Activated CD8-positive, alpha-beta memory T cell treated with anti-CD3 and anti-CD28 coated beads for 36 hours (primary cell): ENCODE measurements at regions not wholly inside any gene's neighbourhood (a gene's known extent, or its start where the extent isn't known, plus 50 kb on each side); places are given as distances from the start of the nearest gene placed in this dataset.
"Not testable (repeated sequence)": the region's sequence is repeated elsewhere in the genome, so short reads cannot be mapped to it uniquely, and the experiment has no call there.

Source experiments
- CTCF ChIA-PET: fragments of 350-600 bp; sonication (Branson Sonifier 250); formaldehyde crosslinking; loops from one replicate; lab custom pipeline; 2021; ENCODE audit warnings: antibody characterized with exemption; lab: Charles Lee
- POLR2A ChIA-PET: fragments of 350-600 bp; sonication (Branson Sonifier 250); formaldehyde crosslinking; loops from one replicate; lab custom pipeline; 2021; ENCODE audit warnings: antibody characterized with exemption; lab: Charles Lee

DNA sequence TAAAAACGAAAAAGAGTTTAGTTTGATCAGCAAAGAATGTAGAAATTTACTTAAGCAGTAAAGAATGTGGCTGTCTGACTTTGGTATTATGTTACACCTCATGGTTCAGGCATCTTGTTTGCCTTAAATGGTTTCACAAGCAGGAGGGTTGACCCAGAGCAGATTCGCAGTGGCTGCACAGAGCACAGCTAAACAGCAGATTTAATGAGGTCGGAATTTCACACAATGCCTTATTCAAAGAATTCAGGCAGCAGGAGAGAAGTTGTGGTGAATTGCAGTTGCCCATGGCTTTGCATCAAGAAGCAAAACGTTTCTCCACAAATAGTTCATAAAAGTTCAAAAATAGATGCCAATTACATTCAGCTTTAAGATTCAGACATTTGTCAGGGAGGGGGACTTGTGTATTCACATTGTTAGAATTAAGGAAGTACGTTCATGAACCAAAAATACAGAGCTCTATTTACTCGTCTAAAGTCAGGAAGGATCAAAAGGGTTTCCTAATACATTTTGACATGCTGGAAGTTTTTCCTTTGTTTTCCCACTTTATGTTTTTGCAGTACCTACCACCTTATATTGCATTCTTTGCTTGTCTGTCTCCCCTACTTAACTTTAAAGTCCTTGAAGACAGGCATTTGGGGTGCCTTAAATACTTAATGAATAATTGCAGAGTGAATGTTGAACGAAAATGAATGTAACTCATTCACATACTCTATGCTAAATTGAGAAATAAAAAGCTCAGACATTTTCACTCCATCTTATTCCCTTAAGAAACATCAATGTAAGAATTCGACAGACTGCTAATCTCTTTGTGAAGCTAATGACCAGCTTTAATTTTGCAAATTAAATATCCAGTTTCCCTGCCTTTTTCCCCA, 1163.6 kb upstream of the CITED2 start:
- ChIA-PET CTCF (no interaction called here), POLR2A (no interaction called here)

DNA sequence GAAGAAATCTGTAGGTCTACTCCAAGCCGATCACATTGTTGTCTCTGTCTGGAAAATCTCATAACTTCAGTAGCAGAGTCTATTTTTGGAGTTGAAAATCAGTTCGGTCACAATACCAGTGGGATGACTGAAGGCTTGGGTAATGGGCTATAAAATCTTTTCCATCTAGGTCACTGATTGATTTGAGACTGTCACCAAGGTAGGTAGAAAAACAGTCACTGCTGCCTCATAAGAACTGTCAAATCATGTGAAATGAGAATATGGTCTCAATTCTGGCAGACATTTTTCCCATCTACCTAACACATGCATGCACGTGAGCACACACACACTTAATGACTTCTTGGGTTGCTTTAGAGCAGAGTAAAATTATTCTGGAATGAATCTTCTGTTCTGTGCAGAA, 1162.8 kb upstream of the CITED2 start:
- ChIA-PET CTCF (no interaction called here), POLR2A (no interaction called here)

DNA sequence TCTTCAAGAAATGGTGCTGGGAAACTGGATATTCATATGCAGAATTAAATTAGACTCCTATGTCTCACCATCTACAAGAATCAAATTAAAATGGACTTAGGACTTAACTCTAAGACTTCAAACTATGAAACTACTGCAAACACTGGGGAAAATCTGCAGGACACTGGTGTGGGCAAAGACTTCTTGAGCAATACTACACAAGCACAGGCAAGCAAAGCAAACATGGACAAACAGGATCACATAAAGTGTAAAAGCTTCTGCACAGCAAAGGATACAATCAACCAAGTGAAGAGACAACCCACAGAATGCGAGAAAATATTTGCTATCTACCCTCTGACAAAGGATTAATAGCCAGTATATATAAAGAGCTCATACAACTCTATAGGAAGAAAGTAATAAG, 1161.1 kb upstream of the CITED2 start:
- ChIA-PET CTCF (no interaction called here), POLR2A (no interaction called here)

DNA sequence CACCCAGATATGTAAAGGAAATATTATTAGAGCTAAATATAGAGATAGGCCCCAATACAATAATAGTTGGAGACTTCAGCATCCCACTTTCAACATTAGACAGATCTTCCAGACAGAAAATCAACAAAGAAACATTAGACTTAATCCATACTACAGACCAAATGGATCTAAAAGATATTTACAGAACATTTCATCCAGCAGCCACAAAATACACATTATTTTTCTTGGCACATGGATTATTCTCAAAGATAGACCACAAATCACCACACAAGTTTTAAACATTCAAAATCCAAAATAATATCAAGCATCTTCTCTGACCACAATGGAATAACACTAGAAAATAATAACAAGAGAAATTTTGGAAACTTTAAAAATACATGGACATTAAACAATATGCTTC, 1159.1 kb upstream of the CITED2 start:
- POLR2A ChIA-PET = no interaction called here
- CTCF ChIA-PET = no interaction called here

DNA sequence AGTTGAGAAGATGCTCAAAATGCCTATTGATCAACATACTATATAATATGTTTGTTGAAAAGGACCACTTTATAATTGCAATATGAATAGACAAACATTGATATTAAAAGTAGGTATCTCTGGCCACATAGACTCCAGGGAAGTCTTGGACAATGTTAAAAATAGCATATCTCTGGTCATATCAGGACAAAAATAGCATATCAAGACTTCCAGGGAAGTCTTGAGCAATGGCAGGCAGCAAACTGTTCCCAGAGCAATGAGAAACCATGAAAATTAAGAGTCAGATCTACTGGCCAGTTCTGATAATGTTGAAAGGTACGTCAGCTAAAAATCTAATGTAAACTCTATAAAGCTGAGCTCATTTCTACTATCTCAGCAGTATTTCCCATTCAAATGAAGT, 1130.3 kb upstream of the CITED2 start:
- ChIA-PET POLR2A (no interaction called here), CTCF (no interaction called here)

GRCh38 chr6:140500849-140501248, 1126.4 kb upstream of the CITED2 start:
- POLR2A ChIA-PET = no interaction called here
- CTCF ChIA-PET = no interaction called here

GRCh38 chr6:140499607-140500006, 1125.2 kb upstream of the CITED2 start:
- ChIA-PET POLR2A (no interaction called here), CTCF (no interaction called here)

GRCh38 chr6:140494321-140495108, 1120.1 kb upstream of the CITED2 start:
- ChIA-PET POLR2A (no interaction called here), CTCF (no interaction called here)

DNA sequence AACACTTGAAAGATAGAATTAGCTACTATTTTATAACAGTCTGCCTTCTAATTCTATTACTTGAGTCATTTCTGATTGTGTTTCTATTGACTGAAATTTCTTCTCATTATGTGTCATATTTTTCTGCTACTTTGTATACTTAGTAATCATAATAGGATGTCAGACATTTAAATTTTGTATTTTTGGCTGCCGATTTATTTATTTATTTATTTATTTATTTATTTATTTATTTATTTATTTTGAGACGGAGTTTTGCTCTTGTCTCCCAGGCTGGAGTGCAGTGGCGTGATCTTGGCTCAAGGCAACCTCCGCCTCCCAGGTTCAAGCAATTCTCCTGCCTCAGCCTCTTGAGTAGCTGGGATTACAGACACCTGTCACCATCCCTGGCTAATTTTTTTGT, 1119.0 kb upstream of the CITED2 start:
- CTCF ChIA-PET, POLR2A ChIA-PET: not testable (repeated sequence)

GRCh38 chr6:140490081-140490480, 1115.6 kb upstream of the CITED2 start:
- CTCF ChIA-PET = no interaction called here
- POLR2A ChIA-PET = no interaction called here

GRCh38 chr6:140487586-140487985, 1113.1 kb upstream of the CITED2 start:
- POLR2A ChIA-PET = no interaction called here
- CTCF ChIA-PET = no interaction called here

GRCh38 chr6:140486450-140487361, 1112.3 kb upstream of the CITED2 start:
- ChIA-PET POLR2A (no interaction called here), CTCF (no interaction called here)

DNA sequence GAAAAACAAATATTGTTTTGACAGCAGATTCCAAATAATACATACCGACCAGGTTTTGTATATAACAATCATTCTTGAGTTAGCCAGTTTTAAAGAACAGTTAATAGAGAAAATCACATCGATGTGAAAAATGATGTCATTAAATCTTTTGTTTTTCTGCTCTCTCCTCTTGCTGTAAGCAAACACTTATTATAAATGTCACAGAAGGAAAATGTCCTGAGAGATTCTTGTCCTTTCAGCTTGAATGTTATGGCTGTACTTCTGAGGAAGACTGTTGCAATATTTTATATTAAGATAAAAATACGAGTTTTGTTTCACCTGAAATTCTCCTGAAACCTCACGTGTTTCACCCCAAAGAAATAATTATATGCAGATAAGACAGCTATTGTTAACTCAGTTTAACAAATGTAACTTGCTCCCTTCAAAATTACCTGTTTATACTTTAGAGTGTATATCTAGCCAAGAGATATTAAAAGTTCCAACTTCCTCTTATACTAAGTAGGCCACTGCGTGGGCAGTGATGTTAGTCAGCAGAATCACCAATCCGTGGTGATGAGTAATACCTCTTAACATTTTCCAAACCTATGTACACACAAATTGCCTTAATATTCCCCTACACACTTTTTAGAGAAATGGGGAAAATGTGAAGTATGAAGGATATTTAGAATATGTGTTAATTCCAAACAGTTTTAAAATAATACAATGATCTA, 1111.4 kb upstream of the CITED2 start:
- CTCF ChIA-PET = no interaction called here

DNA sequence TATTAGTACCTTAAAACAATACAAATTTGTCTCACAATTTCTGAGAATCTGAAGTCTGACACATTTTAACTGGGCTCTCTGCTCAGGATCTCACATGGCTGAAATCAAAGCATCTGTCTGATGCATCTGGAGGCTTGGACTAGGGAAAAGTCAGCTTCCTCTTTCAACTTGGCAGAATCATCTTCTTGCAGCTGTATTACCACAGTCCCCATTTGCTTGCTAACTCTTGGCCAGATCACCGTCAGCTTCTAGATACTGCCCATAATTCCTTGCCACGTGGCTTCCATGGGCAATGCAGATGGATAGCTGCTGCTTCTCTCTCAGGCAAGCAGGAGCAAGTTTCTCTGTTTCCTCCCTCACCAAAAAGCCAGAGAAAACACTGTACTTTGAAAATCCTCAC, 1106.4 kb upstream of the CITED2 start:
- POLR2A ChIA-PET = no interaction called here
- CTCF ChIA-PET = no interaction called here

More for the DNA sequence above, 1111.4 kb upstream of the CITED2 start:
- POLR2A ChIA-PET = no interaction called here

- POLR2A ChIA-PET = no interaction called here
- CTCF ChIA-PET = no interaction called here
These were observed 1104.2 kb upstream of the CITED2 start for GRCh38 chr6:140478631-140479030.

GRCh38 chr6:140475086-140475485, 1100.6 kb upstream of the CITED2 start:
- ChIA-PET POLR2A (no interaction called here), CTCF (no interaction called here)

DNA sequence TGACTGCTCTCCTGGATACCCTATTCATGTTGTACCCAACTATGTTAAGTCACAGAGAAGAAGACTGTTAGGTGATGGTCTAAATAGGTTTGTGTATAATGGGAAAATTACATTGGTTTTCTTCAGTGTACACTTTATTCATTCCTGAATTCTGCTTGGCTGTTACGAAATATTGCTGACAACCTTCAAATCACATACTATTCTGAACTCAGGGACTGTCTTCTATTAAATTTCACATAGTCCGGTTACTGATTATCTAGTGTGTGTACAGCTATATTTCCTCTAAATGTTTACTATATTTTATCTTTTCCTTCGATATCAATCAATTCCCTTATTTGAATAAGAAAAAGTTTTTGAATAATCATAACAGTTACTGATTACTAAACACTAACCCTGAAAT, 1090.3 kb upstream of the CITED2 start:
- CTCF ChIA-PET = no interaction called here
- POLR2A ChIA-PET = no interaction called here

- ChIA-PET POLR2A (no interaction called here), CTCF (no interaction called here)
These were observed 1088.9 kb upstream of the CITED2 start for GRCh38 chr6:140463312-140463710.
